Astrocyte (in vitro differentiated cells and primary cell): ENCODE measurements at regions not wholly inside any gene's neighbourhood (a gene's known extent, or its start where the extent isn't known, plus 50 kb on each side); places are given as distances from the start of the nearest gene placed in this dataset.
"Not testable (repeated sequence)": the region's sequence is repeated elsewhere in the genome, so short reads cannot be mapped to it uniquely, and the experiment has no call there.

Experiments
- DNase-seq: peaks from one replicate; pipeline ENCODE4 v3.0.0-alpha.2; 2010; ENCODE audit warnings: low read depth
- FAIRE-seq: peaks from 2 replicates; lab custom pipeline; 2011; peaks lifted over from hg19 to GRCh38; lab: Jason Lieb, UNC
- H2AFZ ChIP-seq: 2 replicates; pipeline ENCODE4 v1.6.0; 2012; ENCODE audit warnings: low read depth, low read length, inconsistent platforms
- H3K27ac ChIP-seq: 2 replicates; pipeline ENCODE4 v1.5.1; 2011; ENCODE audit warnings: low read depth, low read length, inconsistent platforms
- H3K27me3 ChIP-seq: 2 replicates; pipeline ENCODE4 v1.6.0; 2011; ENCODE audit warnings: low read length, inconsistent platforms; ENCODE audit not compliant: insufficient read depth
- H3K36me3 ChIP-seq: 2 replicates; pipeline ENCODE4 v1.5.1; 2011; ENCODE audit warnings: low read length, inconsistent platforms; ENCODE audit not compliant: insufficient read depth
- H3K4me1 ChIP-seq: 2 replicates; pipeline ENCODE4 v1.5.1; 2011; ENCODE audit warnings: low read length, inconsistent platforms; ENCODE audit not compliant: insufficient read depth
- H3K4me2 ChIP-seq: 2 replicates; pipeline ENCODE4 v1.6.0; 2012; ENCODE audit warnings: low read length, inconsistent platforms
- H3K4me3 ChIP-seq: 2 replicates; pipeline ENCODE4 v1.5.1; 2011; ENCODE audit warnings: low read depth, mild to moderate bottlenecking, low read length, inconsistent platforms; ENCODE audit not compliant: insufficient read depth
- H3K79me2 ChIP-seq: 2 replicates; pipeline ENCODE4 v1.6.0; 2012; ENCODE audit warnings: mild to moderate bottlenecking, low read length, inconsistent platforms; ENCODE audit not compliant: insufficient read depth
- H3K9ac ChIP-seq: 2 replicates; pipeline ENCODE4 v1.6.0; 2012; ENCODE audit warnings: mild to moderate bottlenecking, low read length, inconsistent platforms
- H3K9me3 ChIP-seq: 2 replicates; pipeline ENCODE4 v1.5.1; 2012; ENCODE audit warnings: low read depth, mild to moderate bottlenecking, low read length, inconsistent platforms; ENCODE audit not compliant: insufficient read depth
- H4K20me1 ChIP-seq: 2 replicates; pipeline ENCODE4 v1.6.0; 2012; ENCODE audit warnings: low read length, inconsistent platforms; ENCODE audit not compliant: insufficient read depth
- H3K27ac Mint-ChIP-seq: one replicate; pipeline ENCODE4 v1.8.0; 2021; ENCODE audit warnings: mild to moderate bottlenecking, mixed read lengths; ENCODE audit not compliant: unreplicated experiment
- H3K27me3 Mint-ChIP-seq: one replicate; pipeline ENCODE4 v1.8.0; 2021; ENCODE audit warnings: low read depth, mixed read lengths; ENCODE audit not compliant: unreplicated experiment
- H3K36me3 Mint-ChIP-seq: one replicate; pipeline ENCODE4 v1.8.0; 2021; ENCODE audit warnings: low read depth, mixed read lengths; ENCODE audit not compliant: unreplicated experiment
- H3K4me1 Mint-ChIP-seq: one replicate; pipeline ENCODE4 v1.8.0; 2021; ENCODE audit warnings: low read depth, mixed read lengths; ENCODE audit not compliant: unreplicated experiment
- H3K4me3 Mint-ChIP-seq: one replicate; pipeline ENCODE4 v1.8.0; 2021; ENCODE audit warnings: mild to moderate bottlenecking, moderate library complexity, mixed read lengths; ENCODE audit not compliant: unreplicated experiment
- H3K9me3 Mint-ChIP-seq: one replicate; pipeline ENCODE4 v1.8.0; 2021; ENCODE audit warnings: mild to moderate bottlenecking, mixed read lengths; ENCODE audit not compliant: unreplicated experiment
- EZH2 ChIP-seq: IDR thresholded peaks from 2 replicates; pipeline ENCODE4 v1.6.1; 2012; ENCODE audit warnings: mild to moderate bottlenecking, low read length, inconsistent platforms; ENCODE audit not compliant: insufficient read depth
- TF ChIP-seq, protein P1 (sequence below): IDR thresholded peaks from 2 replicates; pipeline ENCODE4 v1.5.1; 2011; ENCODE audit warnings: low read depth, mild to moderate bottlenecking, inconsistent platforms, low read length, moderate library complexity; ENCODE audit not compliant: insufficient read depth

DNA sequence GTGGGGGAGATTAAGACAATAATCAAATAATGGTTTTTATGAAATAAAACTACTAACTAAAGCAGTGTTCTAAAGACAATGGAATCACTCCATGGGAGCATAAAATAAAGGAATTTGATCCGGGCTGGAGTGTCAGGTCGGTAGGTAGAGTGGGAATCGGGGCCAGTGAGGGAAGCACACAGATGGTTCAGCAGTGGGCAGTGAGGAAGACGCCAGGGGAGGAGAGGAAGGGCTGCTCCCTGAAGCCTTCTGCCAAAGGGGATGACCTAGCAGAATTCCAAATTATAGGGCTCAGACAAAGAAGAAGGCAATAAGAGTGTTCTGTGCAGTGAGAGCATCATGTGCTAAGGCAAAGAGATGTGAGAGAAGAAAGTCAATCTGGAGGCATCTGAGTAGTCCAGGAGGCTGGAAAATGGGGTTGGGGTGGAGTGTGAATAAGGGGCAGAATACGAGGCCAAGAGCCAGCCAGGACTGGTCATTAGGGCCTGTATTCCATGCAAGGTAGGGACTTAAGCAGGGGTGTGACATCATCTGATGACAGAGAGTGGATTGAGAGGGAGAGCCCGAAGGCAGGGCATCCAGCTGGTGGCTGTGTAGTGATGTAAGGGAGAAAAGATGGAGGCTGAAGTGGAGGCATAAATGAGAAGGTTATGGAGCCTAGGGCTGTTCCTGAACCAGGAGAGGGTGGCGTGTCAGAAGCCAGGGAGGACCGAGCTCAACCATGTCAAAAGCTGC, 137.6 kb downstream of the COPRS start:
- DNase-seq (no peak), FAIRE-seq (no peak)
- Histone ChIP-seq H3K27ac (no peak overlapping the region), H3K27me3 (no peaks in the 10 kb centered on the region), H4K20me1 (no peaks in the 10 kb centered on the region), H3K79me2 (no peaks in the 10 kb centered on the region), H3K4me1 (peaks cover 36% of the 10 kb centered on the region), H3K9me3 (no peaks in the 10 kb centered on the region), H3K4me3 (no peak overlapping the region), H2AFZ (no peak overlapping the region), H3K36me3 (no peaks in the 10 kb centered on the region), H3K9ac (no peak overlapping the region), H3K4me2 (peak overlapping the region; percentile 69)
- H3K36me3 Mint-ChIP-seq, result no peaks in the 10 kb centered on the region
- H3K4me3 Mint-ChIP-seq, result no peak overlapping the region
- peaks cover 14% of the 10 kb centered on the region for H3K9me3 Mint-ChIP-seq
- H3K27ac Mint-ChIP-seq, result no peak overlapping the region
- H3K4me1 Mint-ChIP-seq, result peaks cover 15% of the 10 kb centered on the region
- no peak for TF ChIP-seq EZH2
- TF ChIP-seq, protein P1, sequence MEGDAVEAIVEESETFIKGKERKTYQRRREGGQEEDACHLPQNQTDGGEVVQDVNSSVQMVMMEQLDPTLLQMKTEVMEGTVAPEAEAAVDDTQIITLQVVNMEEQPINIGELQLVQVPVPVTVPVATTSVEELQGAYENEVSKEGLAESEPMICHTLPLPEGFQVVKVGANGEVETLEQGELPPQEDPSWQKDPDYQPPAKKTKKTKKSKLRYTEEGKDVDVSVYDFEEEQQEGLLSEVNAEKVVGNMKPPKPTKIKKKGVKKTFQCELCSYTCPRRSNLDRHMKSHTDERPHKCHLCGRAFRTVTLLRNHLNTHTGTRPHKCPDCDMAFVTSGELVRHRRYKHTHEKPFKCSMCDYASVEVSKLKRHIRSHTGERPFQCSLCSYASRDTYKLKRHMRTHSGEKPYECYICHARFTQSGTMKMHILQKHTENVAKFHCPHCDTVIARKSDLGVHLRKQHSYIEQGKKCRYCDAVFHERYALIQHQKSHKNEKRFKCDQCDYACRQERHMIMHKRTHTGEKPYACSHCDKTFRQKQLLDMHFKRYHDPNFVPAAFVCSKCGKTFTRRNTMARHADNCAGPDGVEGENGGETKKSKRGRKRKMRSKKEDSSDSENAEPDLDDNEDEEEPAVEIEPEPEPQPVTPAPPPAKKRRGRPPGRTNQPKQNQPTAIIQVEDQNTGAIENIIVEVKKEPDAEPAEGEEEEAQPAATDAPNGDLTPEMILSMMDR, result no peak
- peaks cover 4% of the 10 kb centered on the region for H3K27me3 Mint-ChIP-seq

- H3K4me3 ChIP-seq, H3K36me3 Mint-ChIP-seq, H3K27me3 ChIP-seq, H3K4me2 ChIP-seq, DNase-seq, H2AFZ ChIP-seq, H3K27me3 Mint-ChIP-seq, H3K9me3 ChIP-seq, FAIRE-seq, H3K4me1 ChIP-seq, H3K4me3 Mint-ChIP-seq, H3K9me3 Mint-ChIP-seq, H4K20me1 ChIP-seq, H3K27ac ChIP-seq, H3K36me3 ChIP-seq, H3K9ac ChIP-seq, H3K4me1 Mint-ChIP-seq, H3K79me2 ChIP-seq, H3K27ac Mint-ChIP-seq: not testable (repeated sequence)
Observed at GRCh38 chr17:31717251-31717650, 141.8 kb downstream of the COPRS start.

DNA sequence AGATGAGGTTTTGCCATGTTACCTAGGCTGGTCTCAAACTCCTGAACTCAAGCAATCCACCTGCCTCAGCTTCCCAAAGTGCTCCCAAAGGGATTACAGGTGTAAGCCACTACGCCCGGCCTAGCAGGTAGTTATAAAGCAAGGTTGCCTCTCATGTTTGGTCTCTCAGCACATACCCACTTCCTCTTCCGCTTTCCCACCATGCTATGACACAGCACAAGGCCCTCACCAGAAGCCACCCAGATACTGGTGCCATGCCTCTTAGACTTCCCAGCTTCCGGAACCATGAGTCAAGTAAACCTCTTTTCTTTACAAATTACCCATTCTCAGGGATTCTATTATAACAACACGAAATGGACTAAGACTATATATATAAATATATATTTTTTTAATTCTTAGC, 143.6 kb downstream of the COPRS start:
- Mint-ChIP-seq H3K36me3 (no peaks in the 10 kb centered on the region), H3K27me3 (peaks cover 2% of the 10 kb centered on the region), H3K27ac (no peak overlapping the region), H3K4me1 (no peaks in the 10 kb centered on the region), H3K4me3 (no peak overlapping the region), H3K9me3 (peaks cover 3% of the 10 kb centered on the region)
- H3K27ac ChIP-seq, result no peak overlapping the region
- no peak overlapping the region for H3K9ac ChIP-seq
- no peak for FAIRE-seq
- H3K4me2 ChIP-seq, result no peak overlapping the region
- no peak overlapping the region for H3K4me3 ChIP-seq
- H3K9me3 ChIP-seq, result no peaks in the 10 kb centered on the region
- no peak for DNase-seq
- TF ChIP-seq, protein P1, result no peak
- no peak for TF ChIP-seq EZH2
- H3K27me3 ChIP-seq, result no peaks in the 10 kb centered on the region
- no peaks in the 10 kb centered on the region for H3K36me3 ChIP-seq
- H4K20me1 ChIP-seq, result no peaks in the 10 kb centered on the region
- H3K4me1 ChIP-seq, result no peaks in the 10 kb centered on the region
- no peak overlapping the region for H2AFZ ChIP-seq
- no peaks in the 10 kb centered on the region for H3K79me2 ChIP-seq
